OCI-LY7 (cell line): ENCODE measurements at regions not wholly inside any gene's neighbourhood (a gene's known extent, or its start where the extent isn't known, plus 50 kb on each side); places are given as distances from the start of the nearest gene placed in this dataset.

Experiments
- BruUV-seq: library from RNA; stranded (reverse); fragments of 400-500 nt; replicated peaks from 2 replicates; lab custom pipeline; 2021; lab: Mats Ljungman, UMichigan
- CTCF ChIA-PET: fragments of 300-600 bp; sonication (Branson Sonifier 250); formaldehyde crosslinking; loops from one replicate; lab custom pipeline; 2022; ENCODE audit warnings: antibody characterized with exemption; ENCODE audit not compliant: unreplicated experiment; lab: Charles Lee
- POLR2A ChIA-PET: fragments of 300-600 bp; sonication (Branson Sonifier 250); formaldehyde crosslinking; loops from one replicate; lab custom pipeline; 2022; ENCODE audit warnings: antibody characterized with exemption; lab: Charles Lee
- DNase-seq: peaks from one replicate; pipeline ENCODE4 v3.0.0-alpha.2; 2015; ENCODE audit warnings: low spot score
- H2AFZ ChIP-seq: fragments of 200-600 bp; sonication (generic), shearing (Covaris generic); 2 replicates; pipeline ENCODE4 v1.6.1; 2014; ENCODE audit warnings: mild to moderate bottlenecking, antibody characterized with exemption, low read length, moderate library complexity
- H3K27ac ChIP-seq: fragments of 200-600 bp; sonication (generic); 2 replicates; pipeline ENCODE4 v1.5.1; 2014; ENCODE audit warnings: mixed run types, low read depth, mild to moderate bottlenecking, moderate library complexity, low read length, inconsistent platforms; ENCODE audit not compliant: poor library complexity, severe bottlenecking
- H3K36me3 ChIP-seq: fragments of 200-600 bp; sonication (generic); 2 replicates; pipeline ENCODE4 v1.6.1; 2014; ENCODE audit warnings: mild to moderate bottlenecking, antibody characterized with exemption, low read length, moderate library complexity, mixed read lengths; ENCODE audit not compliant: insufficient read depth
- H3K4me1 ChIP-seq: fragments of 200-600 bp; sonication (generic); 2 replicates; pipeline ENCODE4 v1.5.1; 2014; ENCODE audit warnings: mild to moderate bottlenecking, low read length; ENCODE audit not compliant: insufficient read depth, poor library complexity, severe bottlenecking
- H3K4me2 ChIP-seq: fragments of 200-600 bp; sonication (generic); 2 replicates; pipeline ENCODE4 v1.6.1; 2014; ENCODE audit warnings: mild to moderate bottlenecking, low read length
- H3K4me3 ChIP-seq: fragments of 200-600 bp; sonication (generic); 2 replicates; pipeline ENCODE4 v1.5.1; 2014; ENCODE audit warnings: mild to moderate bottlenecking, low read depth, low read length; ENCODE audit not compliant: poor library complexity, severe bottlenecking
- H3K79me2 ChIP-seq: fragments of 200-600 bp; sonication (generic); 2 replicates; pipeline ENCODE4 v1.6.1; 2016; ENCODE audit warnings: low read depth, mild to moderate bottlenecking, low read length, moderate library complexity, mixed read lengths; ENCODE audit not compliant: insufficient read depth
- H3K9me2 ChIP-seq: fragments of 200-600 bp; sonication (generic); 2 replicates; pipeline ENCODE4 v1.6.1; 2016; ENCODE audit warnings: mild to moderate bottlenecking, low read length, mixed read lengths; ENCODE audit not compliant: insufficient read depth
- H3K9me3 ChIP-seq: fragments of 200-600 bp; sonication (generic); 2 replicates; pipeline ENCODE4 v1.6.1; 2014; ENCODE audit warnings: mild to moderate bottlenecking, mixed run types, low read length, mixed read lengths
- H4K20me1 ChIP-seq: fragments of 200-600 bp; sonication (generic); 2 replicates; pipeline ENCODE4 v1.6.1; 2014; ENCODE audit warnings: mild to moderate bottlenecking, antibody characterized with exemption, low read length, moderate library complexity, mixed read lengths; ENCODE audit not compliant: insufficient read depth
- EZH2phosphoT487 ChIP-seq: fragments of 200-600 bp; sonication (generic); IDR thresholded peaks from 2 replicates; pipeline ENCODE4 v1.6.1; 2018; ENCODE audit warnings: low read depth, borderline replicate concordance, mild to moderate bottlenecking, mixed run types, antibody characterized with exemption, low read length, moderate library complexity, mixed read lengths
- intact Hi-C: fragments of 100-400 bp; cut with micrococcal nuclease; formaldehyde crosslinking; loops from one replicate; pipeline ENCODE4 v1.10.0; 2022; ENCODE audit not compliant: unreplicated experiment
- TF ChIP-seq, protein P1 (sequence below): fragments of 200-600 bp; sonication (generic); conservative IDR thresholded peaks from 2 replicates; pipeline ENCODE4 v1.5.1; 2014; ENCODE audit warnings: mild to moderate bottlenecking, antibody characterized with exemption, low read length, moderate library complexity, mixed read lengths

DNA sequence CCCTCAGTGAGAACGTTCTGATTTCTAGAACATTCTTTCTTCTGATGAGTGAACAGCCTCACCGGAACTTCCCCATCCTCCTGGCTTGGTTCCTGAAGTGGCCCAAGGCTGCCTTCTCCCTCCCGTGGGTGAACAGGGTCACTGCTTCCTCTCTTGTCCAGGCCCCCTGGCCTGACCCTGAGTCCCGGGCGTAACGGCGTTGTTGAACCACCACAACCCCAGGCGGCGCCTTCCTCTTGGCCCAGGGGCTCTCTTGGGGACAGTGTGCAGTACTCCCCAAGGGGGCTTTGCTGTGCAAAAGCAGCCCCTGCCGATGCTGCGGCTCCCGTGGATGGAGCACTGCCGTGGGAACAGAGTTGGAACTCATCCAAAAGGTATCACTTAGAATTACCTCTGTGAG, 147.2 kb downstream of the TSN start:
- H3K9me2 ChIP-seq, result no peaks in the 10 kb centered on the region
- POLR2A ChIA-PET, result no interaction called here
- H3K4me2 ChIP-seq, result peak overlapping the region; percentile 42; the same call in 1 of the 2 replicates
- intact Hi-C loops, result no loop called here
- no peaks in the 10 kb centered on the region for H3K79me2 ChIP-seq
- BruUV-seq, result no TSS peak
- H2AFZ ChIP-seq, result no peak overlapping the region
- no peak overlapping the region for H3K27ac ChIP-seq
- DNase-seq, result no peak
- no peak overlapping the region for H3K4me3 ChIP-seq
- CTCF ChIA-PET, result no interaction called here
- H3K4me1 ChIP-seq, result no peaks in the 10 kb centered on the region
- TF ChIP-seq EZH2phosphoT487, result no peak
- TF ChIP-seq, protein P1, sequence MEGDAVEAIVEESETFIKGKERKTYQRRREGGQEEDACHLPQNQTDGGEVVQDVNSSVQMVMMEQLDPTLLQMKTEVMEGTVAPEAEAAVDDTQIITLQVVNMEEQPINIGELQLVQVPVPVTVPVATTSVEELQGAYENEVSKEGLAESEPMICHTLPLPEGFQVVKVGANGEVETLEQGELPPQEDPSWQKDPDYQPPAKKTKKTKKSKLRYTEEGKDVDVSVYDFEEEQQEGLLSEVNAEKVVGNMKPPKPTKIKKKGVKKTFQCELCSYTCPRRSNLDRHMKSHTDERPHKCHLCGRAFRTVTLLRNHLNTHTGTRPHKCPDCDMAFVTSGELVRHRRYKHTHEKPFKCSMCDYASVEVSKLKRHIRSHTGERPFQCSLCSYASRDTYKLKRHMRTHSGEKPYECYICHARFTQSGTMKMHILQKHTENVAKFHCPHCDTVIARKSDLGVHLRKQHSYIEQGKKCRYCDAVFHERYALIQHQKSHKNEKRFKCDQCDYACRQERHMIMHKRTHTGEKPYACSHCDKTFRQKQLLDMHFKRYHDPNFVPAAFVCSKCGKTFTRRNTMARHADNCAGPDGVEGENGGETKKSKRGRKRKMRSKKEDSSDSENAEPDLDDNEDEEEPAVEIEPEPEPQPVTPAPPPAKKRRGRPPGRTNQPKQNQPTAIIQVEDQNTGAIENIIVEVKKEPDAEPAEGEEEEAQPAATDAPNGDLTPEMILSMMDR, result no peak
- H3K9me3 ChIP-seq, result no peaks in the 10 kb centered on the region
- no peaks in the 10 kb centered on the region for H4K20me1 ChIP-seq
- H3K36me3 ChIP-seq, result no peaks in the 10 kb centered on the region

DNA sequence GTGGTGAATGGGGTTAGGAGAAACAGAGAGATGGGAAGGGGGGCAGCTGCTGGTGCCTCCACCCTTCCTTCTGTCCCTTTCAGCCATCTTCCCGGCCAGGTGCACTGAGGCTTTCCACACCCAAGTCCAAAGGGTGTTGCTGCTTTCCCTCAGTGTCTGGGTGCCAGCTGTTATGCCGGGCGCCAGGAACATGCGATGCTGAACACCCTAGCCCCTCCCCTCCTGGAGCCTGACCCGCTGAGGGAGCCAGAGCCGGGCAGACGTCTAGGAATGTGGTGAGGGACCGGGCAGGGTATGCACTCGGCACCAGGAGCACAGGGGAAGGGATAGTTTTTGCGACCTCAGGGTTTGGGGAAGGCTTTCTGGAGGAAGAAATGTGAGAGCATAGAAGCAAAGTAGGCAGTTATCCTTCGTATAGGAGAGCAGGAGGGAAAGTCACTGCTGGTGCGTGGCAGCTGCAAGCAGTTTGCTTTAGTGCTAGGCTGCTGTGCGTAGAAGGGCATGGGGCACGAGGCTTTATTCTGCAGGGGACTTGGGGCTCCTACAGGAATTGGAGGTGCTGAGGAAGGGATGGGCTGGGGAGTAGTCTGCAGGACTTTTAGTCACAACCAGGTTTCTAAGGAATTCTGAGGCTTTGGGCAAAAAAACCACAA, 147.7 kb downstream of the TSN start:
- Histone ChIP-seq H3K4me3 (no peak overlapping the region), H3K27ac (no peak overlapping the region), H2AFZ (no peak overlapping the region), H3K4me2 (peak overlapping the region; percentile 42; the same call in 1 of the 2 replicates), H3K4me1 (no peaks in the 10 kb centered on the region), H3K9me2 (no peaks in the 10 kb centered on the region), H3K9me3 (no peaks in the 10 kb centered on the region), H3K79me2 (no peaks in the 10 kb centered on the region), H4K20me1 (no peaks in the 10 kb centered on the region), H3K36me3 (no peaks in the 10 kb centered on the region)
- DNase-seq, result no peak
- ChIA-PET CTCF (no interaction called here), POLR2A (no interaction called here)
- intact Hi-C loops, result no loop called here
- no TSS peak for BruUV-seq
- no peak for TF ChIP-seq EZH2phosphoT487
- TF ChIP-seq, protein P1, result no peak

DNA sequence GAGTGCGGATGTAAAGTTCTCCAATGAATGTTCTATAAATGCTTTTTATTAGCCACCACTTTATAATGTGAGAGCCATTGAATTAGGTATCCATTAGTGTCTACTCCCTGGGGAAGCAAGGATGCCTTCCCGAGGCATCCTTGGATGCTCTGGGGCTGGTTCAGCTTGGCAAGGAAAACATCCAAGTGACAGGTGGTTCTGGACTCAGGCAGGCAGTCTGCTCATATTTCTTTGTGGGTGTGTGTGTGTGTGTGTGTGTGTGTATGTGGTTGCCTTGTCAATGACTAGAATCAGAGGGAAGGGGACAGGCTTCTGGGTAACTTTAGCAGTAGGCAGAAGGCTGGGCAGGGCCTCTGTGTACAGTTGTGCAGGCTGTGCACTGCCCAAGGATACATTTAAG, 149.2 kb downstream of the TSN start:
- no peak overlapping the region for H3K4me3 ChIP-seq
- no peaks in the 10 kb centered on the region for H3K9me2 ChIP-seq
- H3K36me3 ChIP-seq, result no peaks in the 10 kb centered on the region
- intact Hi-C loops, result no loop called here
- H3K4me1 ChIP-seq, result no peaks in the 10 kb centered on the region
- BruUV-seq, result no TSS peak
- H3K79me2 ChIP-seq, result no peaks in the 10 kb centered on the region
- H3K4me2 ChIP-seq, result no peak overlapping the region
- no peaks in the 10 kb centered on the region for H4K20me1 ChIP-seq
- no peak overlapping the region for H3K27ac ChIP-seq
- ChIA-PET CTCF (no interaction called here), POLR2A (no interaction called here)
- TF ChIP-seq, protein P1, result no peak
- no peak for TF ChIP-seq EZH2phosphoT487
- H2AFZ ChIP-seq, result no peak overlapping the region
- no peaks in the 10 kb centered on the region for H3K9me3 ChIP-seq
- DNase-seq, result no peak
